ENCODE measurements at regions not wholly inside any gene's neighbourhood (a gene's known extent, or its start where the extent isn't known, plus 50 kb on each side); places are given as distances from the start of the nearest gene placed in this dataset.

DNA sequence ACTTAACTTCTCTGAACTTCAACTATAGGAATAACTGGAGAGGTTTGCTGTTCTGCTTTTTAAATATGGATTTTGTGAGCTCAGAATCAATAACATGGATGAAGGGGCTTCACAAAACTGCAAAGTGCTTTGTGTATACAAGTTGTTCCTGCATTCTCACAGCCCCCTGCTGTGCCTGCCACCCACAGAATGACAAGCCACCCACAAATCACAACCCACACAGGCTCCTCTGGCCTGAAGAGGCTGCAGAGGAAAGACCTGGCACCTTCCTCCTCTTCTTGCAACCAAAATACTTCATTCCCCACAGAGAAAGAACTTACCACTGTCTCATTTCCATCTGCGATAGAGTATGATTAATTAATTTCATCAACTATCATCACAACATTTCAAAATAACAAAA lies 106.7 kb upstream of the NHSL1 start:
- Histone ChIP-seq H3K4me2 (no peak overlapping the region), H3K9me3 (no peaks in the 10 kb centered on the region), H3K4me3 (no peak overlapping the region), H4K20me1 (no peaks in the 10 kb centered on the region), H3K36me3 (no peaks in the 10 kb centered on the region), H3K9ac (no peak overlapping the region), H3K27me3 (no peaks in the 10 kb centered on the region), H3K27ac (no peak overlapping the region), H3K4me1 (no peaks in the 10 kb centered on the region)
- no peak for TF ChIP-seq Cebpa-rat (IDR thresholded peaks at IDR 0.05)

GRCh38 chr6:138607478-138608433 lies 108.5 kb upstream of the NHSL1 start:
- H3K9ac ChIP-seq, result no peak overlapping the region
- H3K27me3 ChIP-seq, result no peaks in the 10 kb centered on the region
- H3K4me1 ChIP-seq, result no peaks in the 10 kb centered on the region
- H3K4me2 ChIP-seq, result no peak overlapping the region
- no peaks in the 10 kb centered on the region for H3K36me3 ChIP-seq
- H3K27ac ChIP-seq, result no peak overlapping the region
- no peaks in the 10 kb centered on the region for H3K9me3 ChIP-seq
- no peak overlapping the region for H3K4me3 ChIP-seq
- no peak for TF ChIP-seq Cebpa-rat (IDR thresholded peaks at IDR 0.05)
- no peaks in the 10 kb centered on the region for H4K20me1 ChIP-seq

DNA sequence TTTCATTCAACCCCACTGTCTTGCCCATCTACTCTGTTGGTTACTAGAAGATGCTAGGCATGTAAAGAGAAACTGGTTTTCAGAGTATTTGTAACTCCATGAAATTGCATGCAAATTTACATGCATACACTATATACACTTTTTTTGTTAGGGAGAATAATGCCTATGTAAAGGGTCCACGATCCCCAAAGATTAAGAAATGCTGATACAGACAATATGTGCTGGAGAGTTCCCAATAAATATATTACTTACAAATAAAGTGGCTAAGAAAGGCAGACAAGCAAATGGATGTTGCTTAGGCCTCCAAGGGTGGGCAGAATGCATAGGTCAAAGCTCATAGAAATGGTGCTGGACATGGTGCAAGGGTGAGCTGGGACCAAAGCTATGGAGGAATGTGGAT lies 109.6 kb upstream of the NHSL1 start:
- Histone ChIP-seq H3K9me3 (no peaks in the 10 kb centered on the region), H3K4me3 (no peak overlapping the region), H3K4me1 (no peaks in the 10 kb centered on the region), H3K9ac (no peak overlapping the region), H3K4me2 (no peak overlapping the region), H4K20me1 (no peaks in the 10 kb centered on the region), H3K36me3 (no peaks in the 10 kb centered on the region), H3K27me3 (no peaks in the 10 kb centered on the region), H3K27ac (no peak overlapping the region)
- TF ChIP-seq Cebpa-rat (IDR thresholded peaks at IDR 0.05), result no peak

DNA sequence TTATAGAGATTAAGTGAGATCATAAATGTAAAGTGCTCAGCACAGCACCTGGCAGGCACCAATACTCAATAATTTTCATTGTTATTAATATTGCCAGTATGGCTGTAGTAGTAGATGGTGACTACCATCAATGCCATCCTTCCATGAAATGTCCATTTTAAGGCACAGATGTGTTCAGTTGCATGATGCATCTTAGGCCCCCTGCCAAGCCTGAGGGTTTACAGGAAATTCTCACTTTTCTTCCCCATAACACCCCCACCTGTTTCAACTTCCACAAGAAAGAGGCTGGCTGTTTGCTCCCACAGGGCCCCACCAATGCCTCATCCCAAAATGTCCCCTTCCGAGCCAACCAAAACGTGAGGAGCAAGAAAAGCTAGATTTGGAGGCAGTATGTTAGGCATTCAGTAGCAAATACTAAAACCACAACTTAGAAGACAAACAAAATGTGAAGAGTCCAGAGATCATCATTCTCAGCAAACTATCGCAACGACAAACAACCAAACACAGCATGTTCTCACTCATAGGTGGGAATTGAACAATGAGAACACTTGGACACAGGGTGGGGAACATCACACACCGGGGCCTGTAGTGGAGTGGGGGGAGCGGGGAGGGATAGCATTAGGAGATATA lies 110.6 kb upstream of the NHSL1 start:
- Histone ChIP-seq H3K4me3 (no peak overlapping the region), H3K27ac (no peak overlapping the region), H3K27me3 (no peaks in the 10 kb centered on the region), H4K20me1 (no peaks in the 10 kb centered on the region), H3K9ac (no peak overlapping the region), H3K4me1 (no peaks in the 10 kb centered on the region), H3K4me2 (no peak overlapping the region), H3K36me3 (no peaks in the 10 kb centered on the region), H3K9me3 (no peaks in the 10 kb centered on the region)
- no peak for TF ChIP-seq Cebpa-rat (IDR thresholded peaks at IDR 0.05)

DNA sequence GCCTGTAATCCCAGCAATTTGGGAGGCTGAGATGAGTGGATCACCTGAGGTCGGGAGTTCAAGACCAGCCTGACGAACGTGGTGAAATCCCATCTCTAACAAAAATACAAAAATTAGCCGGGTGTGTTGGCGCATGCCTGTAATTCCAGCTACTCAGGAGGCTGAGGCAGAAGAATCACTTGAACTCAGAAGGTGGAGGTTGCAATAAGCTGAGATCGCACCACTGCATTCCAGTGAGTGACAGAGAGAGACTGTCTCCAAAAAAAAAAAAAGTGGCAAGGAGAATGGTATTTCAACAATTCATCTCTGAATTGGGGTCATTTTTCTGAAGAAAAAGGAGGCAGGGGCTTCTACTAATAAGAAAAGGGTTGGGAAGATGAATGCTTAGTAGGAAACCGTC lies 111.5 kb upstream of the NHSL1 start:
- Histone ChIP-seq H3K9ac (no peak overlapping the region), H3K9me3 (no peaks in the 10 kb centered on the region), H3K4me3 (no peak overlapping the region), H3K27me3 (no peaks in the 10 kb centered on the region), H4K20me1 (no peaks in the 10 kb centered on the region), H3K4me2 (no peak overlapping the region), H3K36me3 (no peaks in the 10 kb centered on the region), H3K4me1 (no peaks in the 10 kb centered on the region), H3K27ac (no peak overlapping the region)
- TF ChIP-seq Cebpa-rat (IDR thresholded peaks at IDR 0.05), result no peak

DNA sequence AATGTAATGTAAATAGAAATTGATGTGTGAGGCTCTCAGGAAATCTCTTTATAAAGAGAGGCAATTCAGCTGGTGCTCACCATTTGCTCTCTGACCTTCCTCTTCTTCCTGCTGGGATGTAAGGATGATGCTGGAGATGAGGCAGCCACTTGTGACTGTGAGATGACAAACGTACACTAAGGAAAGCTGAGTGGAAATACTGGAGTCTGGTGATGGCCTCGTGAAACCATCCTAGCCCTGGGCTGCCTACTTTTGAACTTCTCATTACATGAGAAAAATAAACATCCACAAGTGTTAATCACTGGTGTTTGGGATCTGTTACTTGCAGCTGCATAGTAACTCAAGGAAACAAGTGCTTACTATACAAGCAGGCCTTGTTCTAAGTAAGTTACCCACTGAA lies 114.9 kb upstream of the NHSL1 start:
- Histone ChIP-seq H3K36me3 (no peaks in the 10 kb centered on the region), H3K4me2 (no peak overlapping the region), H3K27ac (no peak overlapping the region), H3K9me3 (no peaks in the 10 kb centered on the region), H4K20me1 (no peaks in the 10 kb centered on the region), H3K27me3 (no peaks in the 10 kb centered on the region), H3K9ac (no peak overlapping the region), H3K4me1 (no peaks in the 10 kb centered on the region), H3K4me3 (no peak overlapping the region)
- no peak for TF ChIP-seq Cebpa-rat (IDR thresholded peaks at IDR 0.05)

DNA sequence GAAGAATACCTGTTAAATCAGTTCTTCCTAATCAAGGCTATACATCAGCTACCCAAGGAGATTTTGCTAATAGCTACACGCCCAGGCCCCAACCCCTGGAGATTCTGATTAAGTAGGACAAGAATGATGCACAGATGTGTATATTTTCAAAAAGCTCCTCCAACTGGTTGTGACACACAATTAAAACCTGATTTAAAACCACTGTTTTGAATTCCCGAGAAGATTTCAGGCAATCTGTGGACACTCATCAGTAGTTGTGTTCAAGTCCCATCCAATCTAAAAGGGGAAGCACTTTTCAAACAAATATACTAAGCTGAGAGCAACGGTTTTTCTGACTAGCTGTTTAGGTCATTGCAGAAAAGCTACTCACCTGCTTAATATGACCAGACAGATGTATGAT lies 118.9 kb upstream of the NHSL1 start:
- H3K4me3 ChIP-seq, result no peak overlapping the region
- H3K4me2 ChIP-seq, result no peak overlapping the region
- H3K4me1 ChIP-seq, result no peaks in the 10 kb centered on the region
- H3K27me3 ChIP-seq, result no peaks in the 10 kb centered on the region
- no peaks in the 10 kb centered on the region for H3K36me3 ChIP-seq
- H3K9me3 ChIP-seq, result no peaks in the 10 kb centered on the region
- H4K20me1 ChIP-seq, result no peaks in the 10 kb centered on the region
- H3K27ac ChIP-seq, result no peak overlapping the region
- no peak overlapping the region for H3K9ac ChIP-seq
- TF ChIP-seq Cebpa-rat (IDR thresholded peaks at IDR 0.05), result no peak

DNA sequence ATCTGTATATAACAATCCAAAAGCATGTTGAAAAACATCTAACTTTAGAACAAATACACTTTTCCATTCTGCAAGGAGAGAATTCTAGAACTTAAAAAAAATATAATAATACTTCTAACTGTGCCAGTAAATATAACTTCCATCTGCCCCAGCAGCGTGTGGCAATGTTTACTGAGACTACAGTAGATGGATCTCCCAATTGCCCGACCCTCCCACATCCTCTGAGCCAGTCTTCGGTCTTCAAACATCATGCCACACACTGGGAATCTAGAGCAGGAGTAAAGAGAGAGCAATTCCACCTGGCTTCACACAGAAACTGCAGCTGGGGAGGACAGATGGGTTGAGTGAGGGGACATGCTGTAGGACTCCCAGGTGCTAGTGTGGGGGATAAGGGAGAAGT lies 121.3 kb upstream of the NHSL1 start:
- Histone ChIP-seq H3K27me3 (no peaks in the 10 kb centered on the region), H3K9me3 (no peaks in the 10 kb centered on the region), H4K20me1 (no peaks in the 10 kb centered on the region), H3K4me2 (no peak overlapping the region), H3K4me1 (no peaks in the 10 kb centered on the region), H3K4me3 (no peak overlapping the region), H3K27ac (no peak overlapping the region), H3K36me3 (no peaks in the 10 kb centered on the region), H3K9ac (no peak overlapping the region)
- no peak for TF ChIP-seq Cebpa-rat (IDR thresholded peaks at IDR 0.05)

- no peak overlapping the region for H3K9ac ChIP-seq
- H3K27me3 ChIP-seq, result no peaks in the 10 kb centered on the region
- no peak overlapping the region for H3K4me3 ChIP-seq
- no peak overlapping the region for H3K4me2 ChIP-seq
- no peak for TF ChIP-seq Cebpa-rat (IDR thresholded peaks at IDR 0.05)
- no peaks in the 10 kb centered on the region for H3K4me1 ChIP-seq
- no peaks in the 10 kb centered on the region for H3K9me3 ChIP-seq
- H3K36me3 ChIP-seq, result no peaks in the 10 kb centered on the region
- no peak overlapping the region for H3K27ac ChIP-seq
- no peaks in the 10 kb centered on the region for H4K20me1 ChIP-seq
Measured at GRCh38 chr6:138622967-138623366, 123.7 kb upstream of the NHSL1 start.

DNA sequence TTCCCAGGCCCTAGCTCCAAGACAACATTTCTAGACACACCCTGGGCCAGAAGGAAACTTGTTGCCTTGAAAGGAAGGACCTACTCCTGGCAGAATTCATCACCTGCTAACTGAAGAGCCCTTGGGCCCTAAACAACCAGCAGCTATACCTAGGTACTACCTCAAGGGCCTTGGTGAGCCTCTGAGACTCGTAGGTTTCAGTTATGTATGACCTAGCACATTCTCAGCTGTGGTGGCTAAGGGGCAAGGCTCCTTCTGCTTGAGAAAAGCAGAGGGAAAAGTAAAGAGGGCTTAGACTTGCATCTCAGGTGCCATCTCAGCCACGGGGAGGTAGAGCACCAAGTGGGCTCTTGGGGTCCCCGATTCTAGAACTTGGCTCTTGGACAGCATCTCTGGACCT lies 132.3 kb upstream of the NHSL1 start:
- no peaks in the 10 kb centered on the region for H3K36me3 ChIP-seq
- H3K4me1 ChIP-seq, result no peaks in the 10 kb centered on the region
- H4K20me1 ChIP-seq, result no peaks in the 10 kb centered on the region
- H3K27me3 ChIP-seq, result no peaks in the 10 kb centered on the region
- H3K4me3 ChIP-seq, result no peak overlapping the region
- no peak overlapping the region for H3K4me2 ChIP-seq
- peaks cover 19% of the 10 kb centered on the region for H3K9me3 ChIP-seq
- H3K27ac ChIP-seq, result no peak overlapping the region
- H3K9ac ChIP-seq, result no peak overlapping the region
- TF ChIP-seq Cebpa-rat (IDR thresholded peaks at IDR 0.05), result no peak

All from BLaER1 (cell line).